Thyroid gland (tissue), 4 donors: ENCODE measurements at regions not wholly inside any gene's neighbourhood (a gene's known extent, or its start where the extent isn't known, plus 50 kb on each side); places are given as distances from the start of the nearest gene placed in this dataset.

Experiments
- DNase-seq, 2 donors: peaks; one replicate each; pipeline ENCODE4 v3.0.0-alpha.2; 2019
- H3K27ac ChIP-seq, 3 donors: fragments of 200-600 bp; sonication (generic); 1 replicate in 2 of 3; 2 replicates in 1 of 3; pipeline ENCODE4 v1.5.1; 2016 to 2019; ENCODE audit warnings: mild to moderate bottlenecking in 1 of 3, moderate library complexity in 1 of 3
- H3K27me3 ChIP-seq: fragments of 200-600 bp; sonication (generic); one replicate; pipeline ENCODE4 v1.5.1; 2019
- H3K36me3 ChIP-seq, 2 donors: fragments of 200-600 bp; sonication (generic); one replicate each; pipeline ENCODE4 v1.5.1; 2016 to 2019
- H3K4me1 ChIP-seq, 2 donors: fragments of 200-600 bp; sonication (generic); one replicate each; pipeline ENCODE4 v1.5.1; 2017 to 2019
- H3K4me3 ChIP-seq, 3 donors: fragments of 200-600 bp; sonication (generic); replicated peaks in 1 of 3; 1 replicate in 2 of 3; 2 replicates in 1 of 3; pipeline ENCODE4 v1.5.1; 2016; ENCODE audit warnings: mild to moderate bottlenecking in 1 of 3
- H3K9me3 ChIP-seq: fragments of 200-600 bp; sonication (generic); one replicate; pipeline ENCODE4 v1.5.1; 2017
- CTCF ChIP-seq, 6 experiments: fragments of 200-600 bp in 3 of 6; fragments of 450-650 bp in 3 of 6; sonication (generic) in 3 of 6; IDR thresholded peaks; one replicate each; pipeline ENCODE4 v1.5.1; 2016 to 2019; ENCODE audit warnings: antibody characterized with exemption in 6 of 6, mild to moderate bottlenecking in 2 of 6, inconsistent platforms in 1 of 6, moderate library complexity in 1 of 6
- POLR2A ChIP-seq, 2 donors: fragments of 450-650 bp; IDR thresholded peaks; one replicate each; pipeline ENCODE4 v1.6.1; 2017; ENCODE audit warnings: antibody characterized with exemption in 2 of 2, mild to moderate bottlenecking in 2 of 2, moderate library complexity in 1 of 2
- WGBS, 2 donors: methylation state at CpG; one replicate each; pipeline ENCODE4 v1.1.5; 2017; 5-methylcytosine and 5-hydroxymethylcytosine counted together
- intact Hi-C: fragments of 100-400 bp; cut with DNase I; formaldehyde crosslinking; loops from one replicate; pipeline ENCODE4 v1.15.1; 2023

- Histone ChIP-seq H3K27ac (no peak overlapping the region), H3K4me1 (no peaks in the 10 kb centered on the region), H3K27me3 (no peaks in the 10 kb centered on the region), H3K4me3 (no peak overlapping the region), H3K36me3 (no peaks in the 10 kb centered on the region), H3K9me3 (no peaks in the 10 kb centered on the region)
- DNase-seq, result no peak
- 66 to 71% methylated on average over 2 of the region's 2 CpGs for WGBS, 2 donors
- TF ChIP-seq CTCF (IDR thresholded peaks at IDR 0.05) (no peak), POLR2A (IDR thresholded peaks at IDR 0.05) (no peak)
- intact Hi-C loops, result no loop called here
These were observed 107.0 kb upstream of the NPSR1 start for GRCh38 chr7:34550996-34551395.

GRCh38 chr7:34552502-34552901, 105.5 kb upstream of the NPSR1 start:
- H3K9me3 ChIP-seq, result no peaks in the 10 kb centered on the region
- H3K27ac ChIP-seq, result no peak overlapping the region
- intact Hi-C loops, result no loop called here
- H3K4me3 ChIP-seq, result no peak overlapping the region
- DNase-seq, result no peak
- TF ChIP-seq POLR2A (IDR thresholded peaks at IDR 0.05) (no peak), CTCF (IDR thresholded peaks at IDR 0.05) (no peak)
- no peaks in the 10 kb centered on the region for H3K4me1 ChIP-seq
- WGBS, 2 donors, result 93 to 95% methylated on average over 4 to 5 of the region's 5 CpGs
- H3K36me3 ChIP-seq, result no peaks in the 10 kb centered on the region
- no peaks in the 10 kb centered on the region for H3K27me3 ChIP-seq

- Histone ChIP-seq H3K27ac (no peak overlapping the region), H3K27me3 (no peaks in the 10 kb centered on the region), H3K4me3 (no peak overlapping the region), H3K9me3 (no peaks in the 10 kb centered on the region), H3K36me3 (no peaks in the 10 kb centered on the region), H3K4me1 (no peaks in the 10 kb centered on the region)
- 90 to 91% methylated on average over 4 of the region's 4 CpGs for WGBS, 2 donors
- intact Hi-C loops, result no loop called here
- TF ChIP-seq POLR2A (IDR thresholded peaks at IDR 0.05) (no peak), CTCF (IDR thresholded peaks at IDR 0.05) (no peak)
- DNase-seq, result no peak
These were observed 100.0 kb upstream of the NPSR1 start for GRCh38 chr7:34558022-34558421.

- no peak for TF ChIP-seq POLR2A (IDR thresholded peaks at IDR 0.05)
- no peak for TF ChIP-seq CTCF (IDR thresholded peaks at IDR 0.05)
These were observed 93.9 kb upstream of the NPSR1 start for GRCh38 chr7:34564091-34564490.

GRCh38 chr7:34567906-34568305, 90.1 kb upstream of the NPSR1 start:
- intact Hi-C loops, result no loop called here
- Histone ChIP-seq H3K27me3 (no peaks in the 10 kb centered on the region), H3K36me3 (no peaks in the 10 kb centered on the region), H3K27ac (no peak overlapping the region), H3K4me3 (no peak overlapping the region), H3K4me1 (no peaks in the 10 kb centered on the region), H3K9me3 (no peaks in the 10 kb centered on the region)
- WGBS, 2 donors, result 60 to 66% methylated on average over 1 of the region's 1 CpG
- DNase-seq, result no peak
- no peak for TF ChIP-seq POLR2A (IDR thresholded peaks at IDR 0.05)
- TF ChIP-seq CTCF (IDR thresholded peaks at IDR 0.05), result no peak

More at GRCh38 chr7:34564091-34564490, 93.9 kb upstream of the NPSR1 start:
- WGBS, 2 donors, result 87 to 89% methylated on average over 7 of the region's 7 CpGs
- intact Hi-C loops, result no loop called here
- Histone ChIP-seq H3K9me3 (no peaks in the 10 kb centered on the region), H3K27me3 (no peaks in the 10 kb centered on the region), H3K27ac (no peak overlapping the region), H3K4me1 (no peaks in the 10 kb centered on the region), H3K4me3 (no peak overlapping the region), H3K36me3 (no peaks in the 10 kb centered on the region)
- DNase-seq, result no peak
